Lung (tissue), 11 donors: ENCODE measurements at regions not wholly inside any gene's neighbourhood (a gene's known extent, or its start where the extent isn't known, plus 50 kb on each side); places are given as distances from the start of the nearest gene placed in this dataset.
"Not testable (repeated sequence)": the region's sequence is repeated elsewhere in the genome, so short reads cannot be mapped to it uniquely, and the experiment has no call there.

Experiments
- ATAC-seq: fragments of 200-7000 bp; cut with Tn5 transposase; one replicate; pipeline ENCODE4 v1.9.1; 2020; ENCODE audit warnings: moderate number of reproducible peaks; ENCODE audit not compliant: insufficient read depth, low FRiP score
- DNase-seq, 3 donors: peaks; one replicate each; pipeline ENCODE4 v3.0.0-alpha.2; 2013 to 2017
- H3K27ac ChIP-seq, 2 donors: one replicate each; pipeline ENCODE4 v1.5.1; 2013; ENCODE audit warnings: mild to moderate bottlenecking in 2 of 2, moderate library complexity in 2 of 2, control low read depth in 1 of 2, inconsistent platforms in 1 of 2, low read depth in 1 of 2, low read length in 1 of 2
- H3K27me3 ChIP-seq, 3 donors: one replicate each; pipeline ENCODE4 v1.5.1; 2013; ENCODE audit warnings: low read length in 2 of 3; ENCODE audit not compliant: control insufficient read depth in 3 of 3, insufficient read depth in 3 of 3
- H3K36me3 ChIP-seq, 4 donors: one replicate each; pipeline ENCODE4 v1.5.1; 2013; ENCODE audit warnings: low read length in 4 of 4, mild to moderate bottlenecking in 1 of 4, moderate library complexity in 1 of 4; ENCODE audit not compliant: control insufficient read depth in 4 of 4, insufficient read depth in 4 of 4
- H3K4me1 ChIP-seq, 5 donors: one replicate each; pipeline ENCODE4 v1.5.1; 2013; ENCODE audit warnings: low read length in 5 of 5, mild to moderate bottlenecking in 2 of 5, moderate library complexity in 1 of 5; ENCODE audit not compliant: control insufficient read depth in 5 of 5, insufficient read depth in 5 of 5
- H3K4me3 ChIP-seq: one replicate; pipeline ENCODE4 v1.5.1; 2013; ENCODE audit warnings: mild to moderate bottlenecking, control low read depth, moderate library complexity
- H3K9ac ChIP-seq, 2 donors: one replicate each; pipeline ENCODE4 v1.5.1; 2013; ENCODE audit warnings: low read length in 2 of 2, control low read depth in 1 of 2; ENCODE audit not compliant: insufficient read depth in 1 of 2
- H3K9me3 ChIP-seq, 4 donors: one replicate each; pipeline ENCODE4 v1.5.1; 2013; ENCODE audit warnings: low read length in 3 of 4, mild to moderate bottlenecking in 1 of 4, moderate library complexity in 1 of 4; ENCODE audit not compliant: control insufficient read depth in 4 of 4, insufficient read depth in 3 of 4
- CTCF ChIP-seq: IDR thresholded peaks from 2 replicates; pipeline ENCODE4 v1.5.1; 2012; ENCODE audit warnings: mild to moderate bottlenecking; ENCODE audit errors: control extremely low read depth, extremely low read depth
- WGBS, 2 donors: extraction: QIAGEN DNeasy Blood & Tissue Kit; methylation state at CpG; one replicate each; pipeline ENCODE4 v1.1.7; 2013; 5-methylcytosine and 5-hydroxymethylcytosine counted together
- donor health status: control.
- donor health status: control.
- donor health status: Bipolar disorder and iron deficiency.
- donor health status: healthy.
- donor health status: DM: yes; HTN: yes; CAD: no.

- Histone ChIP-seq H3K4me3 (no peak overlapping the region), H3K4me1 (no peaks in the 10 kb centered on the region), H3K27ac (no peak overlapping the region), H3K9me3 (peaks cover 0 to 1% (median 0%) of the 10 kb centered on the region in 4 donors), H3K27me3 (peaks cover 0 to 2% (median 0%) of the 10 kb centered on the region in 3 donors), H3K36me3 (no peaks in the 10 kb centered on the region), H3K9ac (no peak overlapping the region)
- no peak for ATAC-seq
- no peak for TF ChIP-seq CTCF
- WGBS, 2 donors = 23 to 26% methylated on average over 3 of the region's 3 CpGs
- DNase-seq = no peak
Observed at GRCh38 chr1:147390185-147390542, 147.7 kb downstream of the CHD1L start.

- Histone ChIP-seq H3K36me3 (no peaks in the 10 kb centered on the region), H3K9me3 (peaks cover 0 to 3% (median 0%) of the 10 kb centered on the region in 4 donors), H3K4me3 (no peak overlapping the region), H3K4me1 (no peaks in the 10 kb centered on the region), H3K27ac (no peak overlapping the region), H3K27me3 (peaks cover 0 to 2% (median 0%) of the 10 kb centered on the region in 3 donors), H3K9ac (no peak overlapping the region)
- TF ChIP-seq CTCF = no peak
- ATAC-seq (no peak), DNase-seq (no peak)
- whole genome bisulfite sequencing, 2 donors = 78 to 96% methylated on average over 8 of the region's 8 CpGs
Observed at GRCh38 chr1:147391114-147391513, 148.6 kb downstream of the CHD1L start.

- WGBS, 2 donors = 83 to 91% methylated on average over 19 to 21 of the region's 21 CpGs
- H3K36me3 ChIP-seq, DNase-seq, H3K9ac ChIP-seq, H3K27me3 ChIP-seq, ATAC-seq, H3K4me3 ChIP-seq, H3K27ac ChIP-seq, H3K9me3 ChIP-seq, H3K4me1 ChIP-seq: not testable (repeated sequence)
Observed at GRCh38 chr1:147402326-147403045, 138.8 kb upstream of the BCL9 start.

GRCh38 chr1:147404344-147404743, 137.0 kb upstream of the BCL9 start:
- not testable (repeated sequence) for H3K27me3 ChIP-seq, H3K9me3 ChIP-seq, H3K4me3 ChIP-seq, DNase-seq, ATAC-seq, H3K27ac ChIP-seq, H3K36me3 ChIP-seq, H3K9ac ChIP-seq, H3K4me1 ChIP-seq
- 90 to 92% methylated on average over 3 of the region's 3 CpGs for WGBS, 2 donors
